NOMO-1 treated with DMSO at 0.1 percent for 48 hours (cell line): ENCODE measurements at regions not wholly inside any gene's neighbourhood (a gene's known extent, or its start where the extent isn't known, plus 50 kb on each side); places are given as distances from the start of the nearest gene placed in this dataset.

ENCODE experiments used
- DNase-seq: peaks from one replicate; lab custom pipeline; 2025; ENCODE audit not compliant: unreplicated experiment; lab: John Stamatoyannopoulos, UW

- no peak for DNase-seq
These were observed 124.3 kb downstream of the BBS10 start for GRCh38 chr12:76223869-76224268.

- no peak for DNase-seq
These were observed 127.2 kb downstream of the BBS10 start for GRCh38 chr12:76220980-76221379.

GRCh38 chr12:76219806-76220205 lies 128.4 kb downstream of the BBS10 start:
- DNase-seq, result no peak

- no peak for DNase-seq
These were observed 131.4 kb downstream of the BBS10 start for GRCh38 chr12:76216585-76217472.

- no peak for DNase-seq
These were observed 123.6 kb upstream of the NAP1L1 start for GRCh38 chr12:76208129-76208528.

GRCh38 chr12:76206677-76207072 lies 122.2 kb upstream of the NAP1L1 start:
- DNase-seq, result no peak

- no peak for DNase-seq
These were observed 121.7 kb upstream of the NAP1L1 start for GRCh38 chr12:76206039-76206676.

- no peak for DNase-seq
These were observed 118.1 kb upstream of the NAP1L1 start for GRCh38 chr12:76202621-76203020.

- no peak for DNase-seq
These were observed 117.3 kb upstream of the NAP1L1 start for GRCh38 chr12:76201758-76202157.

GRCh38 chr12:76201316-76201715 lies 116.8 kb upstream of the NAP1L1 start:
- no peak for DNase-seq

GRCh38 chr12:76199808-76200207 lies 115.3 kb upstream of the NAP1L1 start:
- DNase-seq, result no peak

- DNase-seq, result no peak
These were observed 114.4 kb upstream of the NAP1L1 start for GRCh38 chr12:76198839-76199238.

- DNase-seq, result no peak
These were observed 112.8 kb upstream of the NAP1L1 start for GRCh38 chr12:76197283-76197682.

GRCh38 chr12:76195920-76196319 lies 111.4 kb upstream of the NAP1L1 start:
- no peak for DNase-seq

GRCh38 chr12:76194724-76195123 lies 110.2 kb upstream of the NAP1L1 start:
- DNase-seq, result no peak

GRCh38 chr12:76193961-76194360 lies 109.5 kb upstream of the NAP1L1 start:
- no peak for DNase-seq

GRCh38 chr12:76192416-76192815 lies 107.9 kb upstream of the NAP1L1 start:
- peak; percentile 45 for DNase-seq

GRCh38 chr12:76190299-76190698 lies 105.8 kb upstream of the NAP1L1 start:
- no peak for DNase-seq

- DNase-seq, result no peak
These were observed 105.4 kb upstream of the NAP1L1 start for GRCh38 chr12:76189851-76190250.

GRCh38 chr12:76187177-76187576 lies 102.7 kb upstream of the NAP1L1 start:
- no peak for DNase-seq

- DNase-seq, result no peak
These were observed 101.8 kb upstream of the NAP1L1 start for GRCh38 chr12:76186131-76186906.
